VCaP (cell line): ENCODE measurements at regions not wholly inside any gene's neighbourhood (a gene's known extent, or its start where the extent isn't known, plus 50 kb on each side); places are given as distances from the start of the nearest gene placed in this dataset.

Source experiments
- H3K27ac ChIP-seq: fragments of 450-650 bp; 2 replicates; pipeline ENCODE4 v1.5.1; 2017
- TF ChIP-seq, protein P1 (sequence below): fragments of 450-650 bp; conservative IDR thresholded peaks from 2 replicates; pipeline ENCODE4 v1.5.1; 2017; ENCODE audit warnings: mild to moderate bottlenecking, moderate library complexity

GRCh38 chr3:150097588-150097890 is 126.8 kb upstream of the PFN2 start:
- TF ChIP-seq, protein P1, sequence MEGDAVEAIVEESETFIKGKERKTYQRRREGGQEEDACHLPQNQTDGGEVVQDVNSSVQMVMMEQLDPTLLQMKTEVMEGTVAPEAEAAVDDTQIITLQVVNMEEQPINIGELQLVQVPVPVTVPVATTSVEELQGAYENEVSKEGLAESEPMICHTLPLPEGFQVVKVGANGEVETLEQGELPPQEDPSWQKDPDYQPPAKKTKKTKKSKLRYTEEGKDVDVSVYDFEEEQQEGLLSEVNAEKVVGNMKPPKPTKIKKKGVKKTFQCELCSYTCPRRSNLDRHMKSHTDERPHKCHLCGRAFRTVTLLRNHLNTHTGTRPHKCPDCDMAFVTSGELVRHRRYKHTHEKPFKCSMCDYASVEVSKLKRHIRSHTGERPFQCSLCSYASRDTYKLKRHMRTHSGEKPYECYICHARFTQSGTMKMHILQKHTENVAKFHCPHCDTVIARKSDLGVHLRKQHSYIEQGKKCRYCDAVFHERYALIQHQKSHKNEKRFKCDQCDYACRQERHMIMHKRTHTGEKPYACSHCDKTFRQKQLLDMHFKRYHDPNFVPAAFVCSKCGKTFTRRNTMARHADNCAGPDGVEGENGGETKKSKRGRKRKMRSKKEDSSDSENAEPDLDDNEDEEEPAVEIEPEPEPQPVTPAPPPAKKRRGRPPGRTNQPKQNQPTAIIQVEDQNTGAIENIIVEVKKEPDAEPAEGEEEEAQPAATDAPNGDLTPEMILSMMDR = no peak
- no peak overlapping the region for H3K27ac ChIP-seq

GRCh38 chr3:150096700-150097587 is 126.2 kb upstream of the PFN2 start:
- TF ChIP-seq, protein P1 = no peak
- H3K27ac ChIP-seq = no peak overlapping the region

GRCh38 chr3:150094150-150094933 is 123.6 kb upstream of the PFN2 start:
- TF ChIP-seq, protein P1 = no peak
- H3K27ac ChIP-seq = no peak overlapping the region

GRCh38 chr3:150091626-150092025 is 120.9 kb upstream of the PFN2 start:
- H3K27ac ChIP-seq = no peak overlapping the region
- TF ChIP-seq, protein P1 = no peak

DNA sequence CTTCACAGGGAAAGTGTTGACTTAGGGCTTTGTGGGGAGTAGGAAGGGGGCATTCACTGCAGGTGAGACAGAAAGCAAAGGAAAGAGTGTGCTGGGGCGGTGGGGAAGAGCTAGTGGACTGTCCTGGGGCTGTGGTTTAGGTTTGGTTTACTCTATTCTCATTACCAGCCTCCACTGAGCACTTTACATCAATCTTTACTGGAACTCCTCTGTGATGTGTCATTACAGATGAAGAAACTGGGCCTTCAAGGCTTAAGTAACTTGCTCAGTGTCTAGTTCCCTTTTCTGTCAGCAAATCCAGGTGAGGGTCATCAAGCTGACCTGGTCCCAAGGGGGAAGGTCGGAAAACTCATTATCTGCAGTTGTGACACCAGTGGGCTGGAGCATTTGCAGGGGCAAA is 120.2 kb upstream of the PFN2 start:
- H3K27ac ChIP-seq = no peak overlapping the region
- TF ChIP-seq, protein P1 = no peak

DNA sequence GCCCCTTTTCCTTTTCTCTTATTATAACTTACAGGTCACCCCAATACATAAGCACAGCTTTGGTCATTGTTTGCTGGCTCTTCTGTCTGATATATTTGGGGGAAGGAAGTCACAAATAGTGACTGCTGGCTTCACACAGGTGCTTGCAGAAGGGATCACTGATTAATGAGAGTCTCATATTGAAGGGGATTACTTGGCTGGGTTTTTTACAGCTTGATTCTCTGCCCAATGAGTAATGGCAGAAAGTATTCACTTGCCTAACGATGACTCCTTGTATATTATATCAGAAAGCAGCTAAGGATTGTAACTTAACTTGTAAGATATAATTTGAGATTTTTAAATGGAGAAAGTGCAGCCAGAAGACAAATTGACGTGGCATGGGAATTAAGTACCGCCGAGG is 119.3 kb upstream of the PFN2 start:
- TF ChIP-seq, protein P1 = no peak

GRCh38 chr3:150084128-150084527 is 113.4 kb upstream of the PFN2 start:
- no peak overlapping the region for H3K27ac ChIP-seq
- TF ChIP-seq, protein P1 = no peak

More for the DNA sequence above, 119.3 kb upstream of the PFN2 start:
- H3K27ac ChIP-seq = no peak overlapping the region
